GM19468 (cell line): ENCODE measurements at regions not wholly inside any gene's neighbourhood (a gene's known extent, or its start where the extent isn't known, plus 50 kb on each side); places are given as distances from the start of the nearest gene placed in this dataset.
A peak's percentile ranks its signal among the peaks of the same experiment; 100 is the strongest.
"Not testable (repeated sequence)": the region's sequence is repeated elsewhere in the genome, so short reads cannot be mapped to it uniquely, and the experiment has no call there.

ENCODE experiments used
- ATAC-seq: cut with Tn5 transposase; IDR thresholded peaks from one replicate; pipeline ENCODE4 v1.9.1; 2021; ENCODE audit warnings: mild to moderate bottlenecking, moderate library complexity, moderate number of reproducible peaks; ENCODE audit not compliant: unreplicated experiment; ENCODE audit errors: extremely low read depth

DNA sequence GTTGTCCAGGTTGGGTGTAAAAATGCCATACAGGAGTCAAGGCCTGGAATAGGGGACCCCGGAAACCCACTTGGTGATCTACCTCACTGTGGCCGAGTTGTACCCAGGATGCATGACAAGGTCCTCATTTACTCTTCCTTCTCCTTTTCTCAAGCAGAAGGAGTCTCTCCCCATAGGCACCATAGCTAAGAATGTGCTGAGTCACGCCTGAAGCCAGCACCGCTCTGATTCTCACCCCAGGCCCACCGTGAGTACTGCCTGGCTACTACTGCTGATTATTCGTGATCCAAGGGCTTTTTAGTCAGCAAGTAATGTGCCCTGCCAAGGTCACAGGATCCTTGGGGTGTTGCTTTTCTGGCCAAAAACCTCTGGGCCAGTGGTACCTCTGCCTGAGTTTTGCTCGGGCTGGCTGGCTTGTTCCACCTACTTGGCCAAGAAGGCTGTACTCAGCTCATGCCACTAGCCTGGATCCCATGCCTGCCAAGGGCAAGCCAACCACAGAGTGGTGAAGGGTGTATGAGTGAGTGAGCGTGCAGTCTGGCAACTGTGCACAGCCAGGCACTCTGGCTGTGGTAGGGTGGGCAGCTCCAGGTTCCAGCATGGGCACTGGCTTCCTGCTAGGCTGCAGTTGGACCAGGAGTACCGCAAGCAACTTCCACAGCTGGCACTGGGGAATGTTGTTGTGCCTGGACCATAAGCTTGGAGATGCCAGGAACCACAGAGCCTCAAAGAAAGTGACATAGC lies 650.1 kb upstream of the VRK2 start:
- no peak for ATAC-seq

DNA sequence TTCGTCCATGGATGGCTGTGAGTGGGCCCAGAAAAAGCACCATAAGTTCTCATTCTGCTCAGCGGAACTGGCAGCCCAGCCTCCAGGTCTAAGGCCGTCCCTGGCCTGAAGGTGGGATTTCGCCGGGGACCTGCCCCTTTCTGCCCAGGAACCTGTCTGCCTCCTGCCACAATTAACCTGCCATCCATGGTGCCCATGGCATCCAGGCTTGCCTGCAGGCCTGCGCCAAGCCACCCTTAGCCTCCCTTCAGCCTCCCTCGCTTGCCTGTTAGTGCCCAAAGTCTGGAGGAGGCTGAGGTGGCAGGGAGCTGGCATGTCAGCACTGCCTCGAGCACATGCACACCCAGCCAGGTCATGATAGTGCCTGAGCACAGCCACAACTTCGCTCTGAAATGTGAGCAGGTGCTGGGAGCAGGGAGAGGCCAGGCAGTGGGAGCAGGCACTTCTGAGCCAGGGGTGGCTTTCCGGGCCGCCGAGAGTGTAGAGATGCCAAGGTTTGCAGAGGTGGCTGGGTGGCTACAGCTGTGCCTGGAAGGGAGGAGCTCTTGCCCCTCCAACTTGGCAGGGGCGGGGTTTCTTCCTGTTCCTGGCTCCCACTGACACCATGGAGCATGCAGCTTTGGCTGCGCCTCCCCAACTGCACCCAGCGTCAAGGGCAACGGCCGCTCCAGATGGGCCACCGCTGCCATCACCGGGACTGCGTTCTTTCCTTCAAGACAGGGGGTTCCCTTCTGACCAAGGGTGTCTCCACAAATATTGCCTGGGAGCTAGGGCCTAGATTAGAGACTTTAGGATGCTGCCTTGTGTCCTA lies 648.9 kb upstream of the VRK2 start:
- no peak for ATAC-seq

DNA sequence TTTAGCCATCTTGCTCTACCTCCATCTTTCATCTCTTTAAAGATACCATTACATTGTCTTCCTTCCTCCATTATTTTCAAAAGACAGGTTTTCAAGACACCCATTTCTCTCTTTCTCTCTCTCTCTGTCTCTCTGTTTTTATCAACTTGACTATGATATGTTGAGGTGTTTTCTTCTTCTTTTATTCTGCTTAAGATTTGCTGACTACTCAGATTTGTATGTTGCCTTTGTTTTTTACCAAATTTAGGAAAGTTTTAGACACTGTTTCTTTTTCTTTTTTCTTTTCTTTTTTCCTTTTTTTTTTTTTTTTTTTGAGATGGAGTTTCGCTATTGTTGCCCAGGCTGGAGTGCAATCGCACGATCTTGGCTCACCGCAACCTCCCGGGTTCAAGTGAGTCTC lies 647.5 kb upstream of the VRK2 start:
- no peak for ATAC-seq

DNA sequence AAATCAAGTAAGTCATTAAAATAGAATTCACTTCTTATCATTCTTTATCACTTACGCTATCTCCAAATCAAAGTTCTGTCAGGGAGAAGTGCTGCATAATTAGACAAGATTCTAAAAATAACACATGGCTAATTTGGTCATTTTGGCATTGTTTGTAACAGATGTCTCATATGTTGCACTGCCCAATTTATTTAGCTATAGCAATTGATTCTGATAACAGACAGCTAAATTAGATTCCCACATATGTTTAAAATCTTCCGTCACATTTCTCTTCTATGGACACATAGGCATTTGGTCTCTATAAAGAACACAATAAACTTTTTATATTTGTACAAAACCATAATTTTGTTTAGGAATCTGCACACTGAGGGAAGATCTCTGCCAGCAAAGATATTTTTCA lies 644.5 kb upstream of the VRK2 start:
- ATAC-seq = no peak

DNA sequence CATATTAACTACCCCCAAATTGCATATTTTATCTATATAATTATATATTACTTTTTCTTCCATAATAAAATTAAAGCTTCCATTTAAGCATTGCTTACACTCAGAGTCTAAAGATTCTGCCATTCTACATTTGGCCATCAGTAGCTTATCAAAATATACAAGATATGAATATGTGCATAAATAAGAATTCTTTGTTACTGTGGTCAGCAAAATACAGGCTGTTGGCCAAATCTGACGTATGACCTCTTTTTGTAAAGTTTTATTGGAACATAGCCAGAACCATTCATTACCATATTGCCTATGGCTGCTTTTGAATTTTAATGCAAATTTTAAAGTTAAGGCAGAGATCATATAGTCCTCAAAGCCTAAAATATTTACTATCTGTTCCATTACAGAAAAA lies 643.9 kb upstream of the VRK2 start:
- ATAC-seq = no peak

DNA sequence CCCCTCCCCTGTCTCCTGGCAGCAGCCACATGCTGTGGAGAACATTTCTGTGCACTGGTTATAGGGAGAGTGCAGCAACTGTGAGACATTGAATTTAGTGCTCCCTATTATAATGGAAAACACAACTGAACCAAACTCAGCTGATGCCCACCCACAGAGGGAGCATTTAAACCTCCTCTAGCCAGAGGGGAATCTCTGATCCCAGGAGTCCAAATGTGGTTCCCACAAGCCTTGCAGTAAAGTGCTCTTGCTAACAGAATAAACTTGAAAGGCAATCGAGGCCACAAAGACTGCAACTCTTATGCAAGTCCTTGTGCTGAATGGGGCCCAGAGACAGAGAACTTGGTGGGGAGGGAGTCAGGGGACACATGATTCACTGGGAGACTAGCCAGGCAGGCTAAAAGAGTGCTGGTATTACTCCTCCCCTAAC lies 638.8 kb upstream of the VRK2 start:
- no peak for ATAC-seq

DNA sequence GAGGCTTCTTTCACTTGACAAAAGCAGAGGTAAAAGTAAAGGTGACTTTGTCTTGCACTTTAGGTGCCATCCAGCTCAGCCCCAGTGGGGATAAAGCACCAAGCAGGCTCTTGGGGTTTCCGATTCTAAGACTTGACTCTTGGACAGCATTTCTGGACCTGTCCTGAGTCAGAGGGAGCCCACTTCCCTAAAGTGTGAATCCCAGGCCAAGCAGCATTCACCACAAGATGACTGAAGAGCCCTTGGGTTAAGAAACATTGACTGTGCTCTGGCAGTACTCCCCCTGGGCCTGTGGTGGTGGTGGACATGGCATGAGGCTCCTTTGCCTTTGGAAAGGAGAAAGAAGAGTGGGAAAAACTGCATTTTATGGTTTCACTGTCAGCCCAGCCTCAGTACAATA lies 638.0 kb upstream of the VRK2 start:
- no peak for ATAC-seq

DNA sequence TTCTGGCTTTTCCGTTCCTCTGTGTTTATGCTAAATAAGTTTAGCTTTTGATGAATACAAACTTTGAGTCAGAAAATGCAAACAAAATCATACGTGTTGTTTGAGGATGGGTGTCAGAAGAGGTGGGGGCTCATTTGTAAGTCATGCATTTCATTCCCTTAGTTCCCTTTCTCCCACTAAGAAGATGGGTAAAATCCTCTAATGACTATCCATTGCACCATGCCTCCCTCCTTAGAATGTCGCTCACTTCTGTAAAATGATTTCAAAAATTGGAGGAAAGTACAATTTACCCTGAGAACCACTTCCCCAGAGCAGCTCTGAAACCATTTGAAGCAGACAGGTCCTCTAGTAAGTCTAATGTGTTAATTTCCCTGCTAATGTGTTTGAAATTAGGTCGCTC lies 629.6 kb upstream of the VRK2 start:
- no peak for ATAC-seq

DNA sequence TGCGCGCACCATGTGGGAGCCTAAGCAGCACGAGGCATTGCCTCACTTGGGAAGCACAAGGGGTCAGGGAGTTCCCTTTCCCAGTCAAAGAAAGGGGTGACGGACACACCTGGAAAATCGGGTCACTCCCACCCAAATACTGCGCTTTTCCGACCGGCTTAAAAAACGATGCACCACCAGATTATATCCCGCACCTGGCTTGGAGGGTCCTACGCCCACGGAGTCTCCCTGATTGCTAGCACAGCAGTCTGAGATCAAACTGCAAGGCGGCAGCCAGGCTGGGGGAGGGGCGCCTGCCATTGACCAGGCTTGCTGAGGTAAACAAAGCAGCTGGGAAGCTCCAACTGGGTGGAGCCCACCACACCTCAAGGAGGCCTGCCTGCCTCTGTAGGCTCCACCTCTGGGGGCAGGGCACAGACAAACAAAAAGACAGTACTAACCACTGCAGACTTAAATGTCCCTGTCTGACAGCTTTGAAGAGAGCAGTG lies 627.7 kb upstream of the VRK2 start:
- ATAC-seq = not testable (repeated sequence)

DNA sequence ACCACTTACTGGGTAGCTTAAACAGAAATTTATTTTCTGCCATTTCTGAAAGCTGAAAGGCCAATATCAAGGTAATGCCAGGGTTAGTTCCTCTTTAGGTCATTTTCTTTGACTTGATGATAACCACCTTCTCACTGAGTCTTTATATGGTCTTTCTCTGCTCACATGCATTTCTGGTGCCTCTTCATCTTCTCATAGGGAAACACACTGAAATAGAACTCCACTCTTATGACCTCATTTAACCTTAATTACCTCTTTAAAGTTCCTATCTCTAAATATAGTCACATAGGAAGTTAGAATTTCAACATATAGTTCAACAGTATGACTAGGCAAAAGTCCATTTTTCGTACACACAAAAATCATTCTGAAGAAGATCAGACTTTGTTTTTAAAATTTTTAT lies 616.8 kb upstream of the VRK2 start:
- ATAC-seq = no peak

DNA sequence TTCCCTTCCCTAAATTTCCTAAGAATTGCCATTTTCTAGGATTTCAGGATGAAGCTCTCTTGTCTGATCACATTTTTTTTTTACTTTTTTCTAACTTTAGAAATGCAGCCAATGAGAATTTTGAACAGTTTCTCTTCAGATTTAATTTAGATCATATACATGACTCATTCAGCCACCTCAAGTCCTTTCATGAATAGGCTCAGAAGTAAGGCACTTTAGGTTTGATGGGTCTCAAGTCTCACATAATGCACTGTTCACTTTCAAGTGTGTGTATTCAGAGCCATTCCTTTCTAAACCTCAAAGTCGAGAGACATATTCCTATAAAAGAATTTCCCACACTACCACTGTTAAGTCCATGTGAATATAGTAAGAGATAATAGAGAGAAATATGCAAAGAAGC lies 614.1 kb upstream of the VRK2 start:
- ATAC-seq = no peak

DNA sequence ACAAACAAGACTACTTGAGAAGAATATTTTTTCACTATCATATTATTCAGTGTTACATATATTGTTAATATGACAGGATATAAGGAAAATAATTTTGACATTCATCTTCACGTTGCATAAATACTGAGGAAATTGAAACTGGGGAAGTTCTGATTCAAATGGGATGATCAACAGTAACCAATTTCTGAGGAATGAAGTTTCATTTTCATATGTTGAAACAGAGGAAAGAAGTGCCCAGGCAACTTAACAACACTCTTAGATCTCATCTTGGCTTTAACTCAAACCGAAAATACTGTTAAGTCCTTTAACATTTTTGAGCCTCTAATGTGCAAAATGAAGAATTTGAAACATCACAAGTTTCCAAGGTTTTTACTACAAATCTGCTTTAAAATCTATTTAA lies 612.2 kb upstream of the VRK2 start:
- ATAC-seq = no peak

DNA sequence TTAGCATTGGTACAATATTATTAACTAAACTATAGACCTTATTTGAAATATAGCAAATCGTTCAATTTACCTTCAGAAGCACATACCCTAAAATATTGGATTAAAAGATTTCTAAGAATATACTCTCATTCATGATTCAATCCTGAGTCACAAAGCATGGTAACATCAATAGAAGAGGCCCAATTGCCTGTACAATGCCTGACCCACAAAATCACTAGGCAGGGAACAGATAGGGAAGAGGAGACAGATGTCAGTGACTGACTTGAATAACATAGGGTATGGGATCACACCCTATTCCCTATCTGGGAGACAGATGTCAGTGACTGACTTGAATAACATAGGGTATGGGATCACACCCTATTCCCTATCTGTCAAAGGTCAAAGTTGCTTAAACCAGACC lies 611.6 kb upstream of the VRK2 start:
- ATAC-seq = no peak

DNA sequence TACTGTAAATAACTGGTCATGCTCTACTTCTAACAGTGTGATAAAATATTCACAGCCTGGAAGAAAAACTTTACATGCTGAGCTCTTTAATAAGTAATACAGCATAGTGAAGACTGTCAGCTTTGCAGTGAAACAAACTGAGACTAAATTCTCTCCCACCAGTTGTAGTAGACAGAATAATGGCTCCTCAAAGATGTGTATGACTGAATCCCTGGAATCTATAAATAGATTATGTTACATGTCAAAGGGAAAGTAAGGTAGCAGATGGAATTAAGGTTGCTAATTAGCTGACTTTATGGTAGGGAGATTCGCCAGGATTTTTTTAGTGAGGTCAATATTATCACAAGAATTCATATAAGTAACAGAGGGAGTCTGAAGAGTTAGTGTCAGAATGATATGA lies 609.5 kb upstream of the VRK2 start:
- ATAC-seq = no peak

DNA sequence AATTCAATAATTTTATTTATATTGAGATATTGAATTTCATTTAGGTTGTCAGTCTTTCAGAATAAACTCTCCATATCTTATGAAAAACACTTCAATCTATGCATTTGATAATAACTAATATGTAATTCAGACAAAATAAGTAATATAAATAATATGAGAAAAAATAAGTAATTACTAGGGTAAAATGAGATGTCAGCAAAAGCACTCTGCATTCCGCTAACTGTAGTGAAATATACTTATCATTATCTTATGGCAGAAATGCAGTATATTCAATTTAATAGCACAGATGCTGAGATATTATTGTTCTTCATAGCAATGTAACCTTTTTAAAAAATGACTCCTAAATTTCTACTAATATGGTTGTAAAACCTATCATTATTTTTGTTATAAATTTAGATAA lies 606.2 kb upstream of the VRK2 start:
- no peak for ATAC-seq

DNA sequence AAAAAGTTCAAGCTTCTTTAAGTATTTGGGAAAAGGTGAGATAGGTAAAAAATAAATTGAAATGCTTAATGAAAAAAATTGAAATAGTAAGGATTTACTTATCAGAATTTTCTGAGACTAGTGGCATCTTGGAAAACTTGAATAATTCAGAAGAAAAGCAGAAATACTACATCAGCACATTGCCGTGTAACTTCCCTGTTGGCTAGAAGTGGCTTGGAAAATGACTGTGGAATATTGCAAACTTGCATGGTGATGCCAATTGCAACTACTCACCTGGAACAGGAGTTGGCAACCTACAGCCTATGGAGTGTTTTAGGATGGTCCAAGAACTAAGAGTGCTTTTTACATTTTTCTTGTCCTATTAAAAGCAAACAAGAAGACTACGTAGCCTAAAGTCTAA lies 603.5 kb upstream of the VRK2 start:
- ATAC-seq = no peak

DNA sequence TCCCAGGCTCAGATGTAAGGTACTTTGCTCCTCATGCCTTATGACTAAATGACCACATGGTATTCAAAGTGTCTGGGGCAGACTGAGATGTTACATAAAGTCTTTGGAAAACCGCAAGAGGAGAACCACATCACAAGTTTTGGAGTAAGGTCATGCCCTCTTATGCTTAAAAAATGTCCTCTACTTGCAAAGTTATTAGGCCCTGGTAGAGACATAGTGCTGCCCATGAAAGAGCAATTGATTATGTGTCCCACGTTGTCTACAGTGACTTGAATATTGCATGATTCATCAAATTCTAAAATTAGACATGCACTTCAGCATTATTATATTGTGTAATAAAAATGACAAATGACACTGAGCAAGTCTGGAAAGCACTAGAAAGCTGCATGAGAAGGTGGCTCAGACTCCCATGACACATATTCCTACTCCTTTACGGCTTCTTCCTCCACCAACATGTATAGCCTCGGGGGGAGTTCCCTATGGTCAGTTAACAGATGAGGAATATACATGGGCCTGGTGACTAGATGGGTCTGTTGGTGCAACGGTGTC lies 602.6 kb upstream of the VRK2 start:
- ATAC-seq = no peak

DNA sequence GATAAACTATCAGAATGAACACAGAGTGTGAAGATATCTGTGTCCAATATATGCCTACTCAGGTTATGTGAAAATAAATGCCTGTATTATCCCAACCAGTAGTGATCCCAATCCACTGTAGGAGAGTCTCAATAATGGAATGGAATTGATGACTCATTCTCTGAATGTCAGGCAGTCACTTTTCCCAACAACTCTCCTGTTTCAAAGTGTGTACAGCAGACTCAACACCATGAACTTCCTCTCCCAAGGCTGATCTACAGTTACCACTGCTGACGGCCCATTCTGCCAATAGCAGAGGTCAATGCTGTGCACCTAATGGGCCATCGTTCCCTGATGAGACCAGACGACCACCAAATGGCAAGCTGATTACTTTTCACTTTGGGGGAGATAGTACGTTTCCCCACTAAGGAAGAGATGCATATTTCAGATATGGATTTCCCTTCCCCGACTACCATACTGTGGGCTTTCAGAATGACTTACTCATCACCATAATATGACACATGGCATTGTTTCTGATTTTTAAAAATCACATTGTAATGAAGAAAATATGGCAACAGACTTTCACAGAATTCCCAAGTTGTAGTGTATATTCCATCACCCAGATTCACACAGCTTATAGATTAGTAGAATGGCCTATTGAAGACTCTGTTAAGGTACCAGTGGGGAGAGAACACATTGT lies 601.7 kb upstream of the VRK2 start:
- ATAC-seq = no peak

DNA sequence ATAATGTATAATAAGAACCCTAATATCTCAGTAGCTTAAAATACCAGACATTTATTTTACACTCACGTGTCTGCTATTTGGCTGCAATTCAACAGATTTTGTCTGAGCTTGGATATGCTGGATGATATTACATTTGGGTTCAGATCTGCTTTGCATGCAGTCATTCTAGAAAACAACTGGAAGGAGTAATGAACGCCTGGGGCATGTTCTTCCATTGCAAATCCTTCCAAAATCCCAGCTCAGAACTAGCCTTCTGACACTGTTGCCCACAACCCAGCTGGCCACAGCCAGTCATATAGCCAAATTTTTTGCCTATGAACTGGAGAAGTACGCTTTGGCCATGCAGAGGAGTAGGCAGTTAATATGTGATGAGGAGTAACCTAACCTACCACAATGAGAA lies 597.8 kb upstream of the VRK2 start:
- no peak for ATAC-seq

DNA sequence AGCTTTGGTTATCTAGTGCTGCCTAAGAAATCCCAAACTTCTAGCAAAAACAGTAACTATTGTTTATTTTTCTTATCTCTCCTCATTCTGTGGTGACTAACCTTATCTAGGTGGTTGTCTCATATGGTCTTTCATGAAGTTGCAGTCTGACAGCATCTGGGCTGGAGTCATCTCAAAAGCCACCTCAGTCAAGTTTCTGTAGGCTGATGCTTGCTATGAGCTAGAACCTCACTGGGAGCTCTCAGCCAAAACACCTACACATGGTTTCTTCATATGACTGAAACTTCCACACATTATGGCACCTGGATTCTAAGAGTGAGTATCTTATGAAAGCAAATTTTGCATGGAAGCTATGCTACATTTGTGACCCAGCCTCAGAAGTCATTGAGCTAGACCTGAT lies 596.4 kb upstream of the VRK2 start:
- ATAC-seq = peak; percentile 59

DNA sequence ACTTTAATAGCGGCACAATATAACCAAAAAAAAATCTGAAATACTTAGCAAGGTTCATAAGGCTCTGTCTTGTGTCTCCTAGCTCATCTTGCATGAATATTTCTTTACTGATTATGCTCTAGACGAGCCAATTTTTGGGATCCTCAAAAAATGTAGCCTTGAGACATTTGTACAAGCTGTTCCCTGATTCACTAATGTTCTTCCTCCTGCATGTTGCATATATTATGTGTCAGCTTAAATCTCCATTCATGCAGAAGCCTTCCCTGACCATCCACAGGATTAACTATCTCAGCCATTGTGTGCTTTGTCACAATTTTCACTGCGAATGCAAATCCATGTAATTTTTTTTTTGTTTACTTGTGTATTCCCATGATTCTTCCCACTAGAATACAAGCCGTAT lies 594.0 kb upstream of the VRK2 start:
- ATAC-seq = no peak
